ENCODE measurements at regions not wholly inside any gene's neighbourhood (a gene's known extent, or its start where the extent isn't known, plus 50 kb on each side); places are given as distances from the start of the nearest gene placed in this dataset.

DNA sequence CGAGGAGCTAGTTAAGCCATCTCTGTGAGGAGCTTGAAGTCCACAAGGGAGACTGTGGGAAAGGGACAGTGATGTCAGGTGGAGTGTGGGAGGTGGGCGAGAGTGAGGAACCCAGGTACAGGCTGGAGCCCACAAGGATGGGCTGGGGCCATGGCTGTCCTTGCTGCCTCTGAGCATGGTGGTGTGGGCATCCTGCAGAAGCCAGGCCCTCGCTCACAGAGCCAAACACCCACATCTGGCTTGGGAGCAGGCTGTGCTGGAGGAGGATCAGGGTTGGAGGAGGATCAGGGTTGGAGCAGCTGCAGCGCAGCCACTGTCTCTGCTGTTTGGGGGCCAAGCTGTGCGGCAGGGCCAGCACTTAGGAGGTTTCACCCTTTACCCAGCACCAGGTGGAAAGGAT is 58.2 kb upstream of the ENPP7 start:
- H3K36me3 Mint-ChIP-seq (ENCODE audit: unreplicated experiment): no peaks in the 10 kb centered on the region
- H3K27ac Mint-ChIP-seq (ENCODE audit: unreplicated experiment): no peak overlapping the region
- H3K4me1 Mint-ChIP-seq (ENCODE audit: unreplicated experiment): no peaks in the 10 kb centered on the region
- H3K9me3 Mint-ChIP-seq (ENCODE audit: unreplicated experiment): peaks cover 13% of the 10 kb centered on the region
- DNase-seq (ENCODE audit: extremely low spot score, unreplicated experiment): no peak
- peaks cover 51% of the 10 kb centered on the region for H3K27me3 Mint-ChIP-seq (ENCODE audit: unreplicated experiment)
- TF ChIP-seq, protein P1, sequence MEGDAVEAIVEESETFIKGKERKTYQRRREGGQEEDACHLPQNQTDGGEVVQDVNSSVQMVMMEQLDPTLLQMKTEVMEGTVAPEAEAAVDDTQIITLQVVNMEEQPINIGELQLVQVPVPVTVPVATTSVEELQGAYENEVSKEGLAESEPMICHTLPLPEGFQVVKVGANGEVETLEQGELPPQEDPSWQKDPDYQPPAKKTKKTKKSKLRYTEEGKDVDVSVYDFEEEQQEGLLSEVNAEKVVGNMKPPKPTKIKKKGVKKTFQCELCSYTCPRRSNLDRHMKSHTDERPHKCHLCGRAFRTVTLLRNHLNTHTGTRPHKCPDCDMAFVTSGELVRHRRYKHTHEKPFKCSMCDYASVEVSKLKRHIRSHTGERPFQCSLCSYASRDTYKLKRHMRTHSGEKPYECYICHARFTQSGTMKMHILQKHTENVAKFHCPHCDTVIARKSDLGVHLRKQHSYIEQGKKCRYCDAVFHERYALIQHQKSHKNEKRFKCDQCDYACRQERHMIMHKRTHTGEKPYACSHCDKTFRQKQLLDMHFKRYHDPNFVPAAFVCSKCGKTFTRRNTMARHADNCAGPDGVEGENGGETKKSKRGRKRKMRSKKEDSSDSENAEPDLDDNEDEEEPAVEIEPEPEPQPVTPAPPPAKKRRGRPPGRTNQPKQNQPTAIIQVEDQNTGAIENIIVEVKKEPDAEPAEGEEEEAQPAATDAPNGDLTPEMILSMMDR (IDR thresholded peaks at IDR 0.05): no peak
- H3K4me3 Mint-ChIP-seq (ENCODE audit: unreplicated experiment): no peak overlapping the region

DNA sequence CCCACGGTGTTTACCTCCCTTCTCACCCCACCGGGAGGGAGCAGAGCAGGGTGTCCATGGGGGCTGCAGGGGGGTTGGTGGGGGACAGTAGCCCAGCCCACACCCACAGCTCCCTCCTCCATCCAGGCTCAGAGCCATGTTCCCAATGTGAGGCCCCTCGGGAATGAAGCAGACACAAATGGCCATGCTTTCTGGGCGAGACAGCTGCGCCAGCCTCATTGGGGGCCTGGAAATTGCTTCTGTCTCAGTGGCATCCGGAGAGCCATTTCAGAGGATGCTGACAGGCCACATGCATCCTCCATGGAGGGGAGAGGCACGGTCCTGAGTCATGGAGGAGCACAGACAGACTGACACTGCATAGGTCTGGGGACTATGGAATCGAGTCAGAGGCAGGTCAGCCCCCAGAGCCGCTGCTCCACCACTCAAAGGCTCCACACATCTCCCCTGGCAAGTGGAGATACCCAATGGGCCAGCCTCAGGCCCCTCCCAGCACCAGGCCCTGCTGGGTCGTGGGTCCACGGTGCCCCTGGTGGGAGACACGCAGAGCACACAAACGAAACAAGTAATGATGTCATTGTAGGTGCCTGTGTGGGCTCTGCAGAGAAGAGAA is 59.6 kb upstream of the ENPP7 start:
- Mint-ChIP-seq H3K27me3 (ENCODE audit: unreplicated experiment) (peaks cover 51% of the 10 kb centered on the region), H3K36me3 (ENCODE audit: unreplicated experiment) (no peaks in the 10 kb centered on the region)
- DNase-seq (ENCODE audit: extremely low spot score, unreplicated experiment): no peak

GRCh38 chr17:79670537-79671084 is 59.8 kb upstream of the RBFOX3 start:
- H3K4me3 Mint-ChIP-seq (ENCODE audit: unreplicated experiment): no peak overlapping the region
- H3K27ac Mint-ChIP-seq (ENCODE audit: unreplicated experiment): no peak overlapping the region
- H3K4me1 Mint-ChIP-seq (ENCODE audit: unreplicated experiment): no peaks in the 10 kb centered on the region
- H3K27me3 Mint-ChIP-seq (ENCODE audit: unreplicated experiment): peaks cover 52% of the 10 kb centered on the region
- H3K9me3 Mint-ChIP-seq (ENCODE audit: unreplicated experiment): peaks cover 13% of the 10 kb centered on the region
- no peaks in the 10 kb centered on the region for H3K36me3 Mint-ChIP-seq (ENCODE audit: unreplicated experiment)
- DNase-seq (ENCODE audit: extremely low spot score, unreplicated experiment): no peak
- TF ChIP-seq, protein P1 (IDR thresholded peaks at IDR 0.05): no peak

More for the DNA sequence above, 59.6 kb upstream of the ENPP7 start:
- TF ChIP-seq, protein P1 (IDR thresholded peaks at IDR 0.05): no peak
- Mint-ChIP-seq H3K27ac (ENCODE audit: unreplicated experiment) (no peak overlapping the region), H3K4me1 (ENCODE audit: unreplicated experiment) (no peaks in the 10 kb centered on the region), H3K9me3 (ENCODE audit: unreplicated experiment) (peaks cover 13% of the 10 kb centered on the region), H3K4me3 (ENCODE audit: unreplicated experiment) (no peak overlapping the region)

DNA sequence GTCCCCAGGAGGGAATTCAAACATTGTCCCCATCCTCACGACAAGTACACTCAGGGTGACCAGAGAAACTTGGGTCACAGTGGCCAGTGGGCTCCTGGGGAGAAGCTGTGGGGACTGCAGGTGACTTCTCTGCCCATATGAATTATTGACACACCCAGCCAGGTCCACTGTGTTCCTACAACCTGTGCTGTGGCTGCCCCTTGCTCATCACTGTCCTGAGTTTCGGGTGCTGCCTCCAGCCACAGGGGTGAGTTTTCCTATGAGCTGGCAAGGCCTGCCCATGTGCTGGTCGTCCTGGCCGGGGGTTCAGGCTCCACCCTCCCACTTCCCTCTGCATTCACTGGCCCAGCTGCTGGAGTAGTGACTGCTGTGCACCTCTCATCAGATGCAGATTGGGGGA is 59.0 kb upstream of the RBFOX3 start:
- no peak overlapping the region for H3K27ac Mint-ChIP-seq (ENCODE audit: unreplicated experiment)
- H3K27me3 Mint-ChIP-seq (ENCODE audit: unreplicated experiment): peaks cover 59% of the 10 kb centered on the region
- H3K4me3 Mint-ChIP-seq (ENCODE audit: unreplicated experiment): no peak overlapping the region
- H3K4me1 Mint-ChIP-seq (ENCODE audit: unreplicated experiment): no peaks in the 10 kb centered on the region
- H3K36me3 Mint-ChIP-seq (ENCODE audit: unreplicated experiment): no peaks in the 10 kb centered on the region
- TF ChIP-seq, protein P1 (IDR thresholded peaks at IDR 0.05): no peak
- H3K9me3 Mint-ChIP-seq (ENCODE audit: unreplicated experiment): peaks cover 13% of the 10 kb centered on the region
- DNase-seq (ENCODE audit: extremely low spot score, unreplicated experiment): no peak

DNA sequence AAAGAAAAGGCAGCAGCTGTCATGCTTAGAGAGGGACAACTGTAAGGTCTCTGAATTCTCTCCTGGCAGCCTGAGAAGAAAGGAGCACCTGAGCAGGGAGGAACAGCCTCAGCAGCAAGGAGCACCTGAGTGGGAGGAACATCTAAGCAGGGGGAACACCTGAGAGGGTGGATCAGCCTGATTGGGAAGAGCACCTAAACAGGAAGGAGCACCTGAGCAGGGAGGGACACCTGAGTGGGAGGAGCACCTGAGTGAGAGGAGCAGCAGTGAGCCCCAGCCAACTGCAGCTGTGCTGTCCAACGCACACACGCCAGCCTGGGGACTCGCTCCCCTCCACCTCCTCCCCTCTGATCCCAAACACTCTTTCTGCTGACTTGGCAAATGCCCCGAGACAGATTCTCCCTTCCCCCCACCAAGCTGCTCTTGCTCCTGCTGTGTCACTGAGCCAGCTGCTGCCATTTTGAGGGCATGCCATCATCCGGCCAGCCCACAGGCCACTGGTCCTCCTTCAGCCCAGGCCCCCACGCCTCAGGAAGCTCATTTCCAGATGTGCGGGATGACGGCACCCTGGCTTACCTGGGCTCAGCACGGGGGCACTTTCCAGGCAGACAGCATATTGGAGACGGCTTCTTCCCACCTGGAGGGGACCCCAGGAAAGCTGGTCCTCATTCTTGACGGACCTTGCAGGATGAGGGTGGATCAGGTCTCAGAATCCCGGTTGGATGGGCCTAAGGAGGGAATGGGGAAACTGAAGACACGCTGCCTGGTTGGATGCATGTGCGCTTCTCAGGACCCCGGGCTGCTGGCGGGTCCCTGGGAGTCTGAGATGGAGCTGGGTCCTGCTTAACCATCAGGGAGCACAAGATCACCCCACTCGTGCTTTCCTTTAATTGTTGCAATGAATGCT is 57.7 kb upstream of the RBFOX3 start:
- H3K4me3 Mint-ChIP-seq (ENCODE audit: unreplicated experiment): no peak overlapping the region
- H3K36me3 Mint-ChIP-seq (ENCODE audit: unreplicated experiment): no peaks in the 10 kb centered on the region
- no peaks in the 10 kb centered on the region for H3K4me1 Mint-ChIP-seq (ENCODE audit: unreplicated experiment)
- no peak overlapping the region for H3K27ac Mint-ChIP-seq (ENCODE audit: unreplicated experiment)
- no peak for DNase-seq (ENCODE audit: extremely low spot score, unreplicated experiment)
- TF ChIP-seq, protein P1 (IDR thresholded peaks at IDR 0.05): no peak
- H3K27me3 Mint-ChIP-seq (ENCODE audit: unreplicated experiment): peaks cover 62% of the 10 kb centered on the region
- peaks cover 10% of the 10 kb centered on the region for H3K9me3 Mint-ChIP-seq (ENCODE audit: unreplicated experiment)
